CD4-positive, alpha-beta T cell (primary cell): ENCODE measurements at regions not wholly inside any gene's neighbourhood (a gene's known extent, or its start where the extent isn't known, plus 50 kb on each side); places are given as distances from the start of the nearest gene placed in this dataset.
"Not testable (repeated sequence)": the region's sequence is repeated elsewhere in the genome, so short reads cannot be mapped to it uniquely, and the experiment has no call there.

Experiments used
- ATAC-seq: fragments of 200-7000 bp; cut with Tn5 transposase; one replicate; pipeline ENCODE4 v1.10.0; 2022; ENCODE audit warnings: mild to moderate bottlenecking; ENCODE audit not compliant: poor library complexity
- CTCF ChIA-PET: fragments of 350-600 bp; sonication (Branson Sonifier 250); formaldehyde crosslinking; loops from one replicate; lab custom pipeline; 2021; ENCODE audit warnings: antibody characterized with exemption, inconsistent platforms; lab: Charles Lee
- POLR2A ChIA-PET: fragments of 350-600 bp; sonication (Branson Sonifier 250); formaldehyde crosslinking; loops from one replicate; lab custom pipeline; 2021; ENCODE audit warnings: antibody characterized with exemption, inconsistent platforms; lab: Charles Lee
- DNase-seq, 14 experiments: peaks; one replicate each; pipeline ENCODE4 v3.0.0-alpha.2; 2013 to 2020; ENCODE audit warnings: mixed read lengths in 2 of 14
- H3K27ac ChIP-seq, 2 donors: one replicate each; pipeline versions ENCODE4 v1.5.1 to v1.7.0; 2013; ENCODE audit warnings: low read length in 2 of 2, low read depth in 1 of 2, mild to moderate bottlenecking in 1 of 2
- H3K27me3 ChIP-seq, 2 experiments: 1 replicate in 1 of 2; 2 replicates in 1 of 2; pipeline versions ENCODE4 v1.6.1 to v1.7.0; 2013; ENCODE audit warnings: low read length in 2 of 2, control low read depth in 1 of 2, mild to moderate bottlenecking in 1 of 2, moderate library complexity in 1 of 2; ENCODE audit not compliant: insufficient read depth in 2 of 2, control insufficient read depth in 1 of 2
- H3K36me3 ChIP-seq: one replicate; pipeline ENCODE4 v1.6.1; 2013; ENCODE audit warnings: low read length, control low read depth; ENCODE audit not compliant: insufficient read depth
- H3K4me1 ChIP-seq: one replicate; pipeline ENCODE4 v1.6.1; 2013; ENCODE audit warnings: low read length, control low read depth; ENCODE audit not compliant: insufficient read depth
- H3K4me3 ChIP-seq: one replicate; pipeline ENCODE4 v1.5.1; 2013; ENCODE audit warnings: mild to moderate bottlenecking, low read length, moderate library complexity
- H3K9me3 ChIP-seq, 2 experiments: 1 replicate in 1 of 2; 2 replicates in 1 of 2; pipeline versions ENCODE4 v1.6.1 to v1.7.0; 2013; ENCODE audit warnings: low read length in 2 of 2, mild to moderate bottlenecking in 2 of 2, control low read depth in 1 of 2, moderate library complexity in 1 of 2; ENCODE audit not compliant: control insufficient read depth in 1 of 2, insufficient read depth in 1 of 2
- H3K27ac Mint-ChIP-seq: one replicate; pipeline ENCODE4 v1.8.0; 2020; ENCODE audit warnings: mixed read lengths
- H3K27me3 Mint-ChIP-seq: one replicate; pipeline ENCODE4 v1.8.0; 2021; ENCODE audit warnings: mixed read lengths
- H3K36me3 Mint-ChIP-seq: one replicate; pipeline ENCODE4 v1.8.0; 2021; ENCODE audit warnings: low read depth, mixed read lengths
- H3K4me1 Mint-ChIP-seq: one replicate; pipeline ENCODE4 v1.8.0; 2021; ENCODE audit warnings: low read depth, mixed read lengths
- H3K4me3 Mint-ChIP-seq: one replicate; pipeline ENCODE4 v1.8.0; 2020; ENCODE audit warnings: mild to moderate bottlenecking, mixed read lengths
- H3K9me3 Mint-ChIP-seq: one replicate; pipeline ENCODE4 v1.8.0; 2020; ENCODE audit warnings: mixed read lengths
- CTCF ChIP-seq: fragments of 200-600 bp; IDR thresholded peaks from one replicate; pipeline ENCODE4 v1.8.0; 2022; ENCODE audit warnings: antibody characterized with exemption, mild to moderate bottlenecking
- intact Hi-C, 2 experiments: fragments of 100-400 bp; cut with DNase I in 1 of 2; cut with micrococcal nuclease in 1 of 2; formaldehyde crosslinking; loops; one replicate each; pipeline versions ENCODE4 v1.15.1 to v1.9.0; 2023 to 2025; cut with DNase I, micrococcal nuclease

DNA sequence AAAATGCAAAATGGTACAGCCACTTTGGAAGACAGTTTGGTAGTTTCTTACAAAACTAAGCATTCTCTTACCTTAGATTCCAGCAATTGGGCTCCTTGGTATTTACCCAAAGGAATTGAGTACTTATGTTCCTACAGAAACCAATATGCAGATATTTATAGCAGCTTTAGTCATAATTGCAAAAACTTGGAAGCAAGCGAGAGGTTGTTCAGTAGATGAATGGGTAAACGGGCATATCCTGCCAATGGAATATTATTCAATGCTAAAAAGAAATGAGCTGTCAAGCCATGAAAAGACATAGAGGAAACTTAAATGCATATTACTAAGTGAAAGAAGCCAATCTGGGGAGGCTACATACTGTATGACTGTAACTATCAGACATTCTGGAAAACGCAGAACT, 926.7 kb downstream of the TYW1 start:
- Histone ChIP-seq H3K4me3 (no peak overlapping the region), H3K36me3 (no peaks in the 10 kb centered on the region), H3K9me3 (peaks cover 8 to 26% of the 10 kb centered on the region in 2 experiments), H3K27ac (no peak overlapping the region), H3K4me1 (no peaks in the 10 kb centered on the region), H3K27me3 (no peaks in the 10 kb centered on the region)
- H3K4me1 Mint-ChIP-seq: no peaks in the 10 kb centered on the region
- TF ChIP-seq CTCF: no peak
- DNase-seq (no peak), ATAC-seq (no peak)
- no peaks in the 10 kb centered on the region for H3K27me3 Mint-ChIP-seq
- CTCF ChIA-PET: no interaction called here
- H3K4me3 Mint-ChIP-seq: no peak overlapping the region
- peaks cover 13% of the 10 kb centered on the region for H3K9me3 Mint-ChIP-seq
- POLR2A ChIA-PET: no interaction called here
- intact Hi-C loops: no loop called here
- no peak overlapping the region for H3K27ac Mint-ChIP-seq
- H3K36me3 Mint-ChIP-seq: no peaks in the 10 kb centered on the region

GRCh38 chr7:67928141-67928540, 931.5 kb downstream of the TYW1 start:
- Mint-ChIP-seq H3K4me3 (no peak overlapping the region), H3K36me3 (no peaks in the 10 kb centered on the region), H3K27me3 (no peaks in the 10 kb centered on the region), H3K9me3 (peaks cover 6% of the 10 kb centered on the region), H3K27ac (no peak overlapping the region), H3K4me1 (no peaks in the 10 kb centered on the region)
- ChIA-PET CTCF (no interaction called here), POLR2A (no interaction called here)
- no peak for TF ChIP-seq CTCF
- Histone ChIP-seq H3K36me3 (no peaks in the 10 kb centered on the region), H3K9me3 (peaks cover 0 to 20% of the 10 kb centered on the region in 2 experiments), H3K4me3 (no peak overlapping the region), H3K27ac (no peak overlapping the region), H3K4me1 (no peaks in the 10 kb centered on the region), H3K27me3 (no peaks in the 10 kb centered on the region)
- no peak for ATAC-seq
- DNase-seq: no peak
- intact Hi-C loops: no loop called here

GRCh38 chr7:67936447-67936846, 939.8 kb downstream of the TYW1 start:
- H3K4me1 Mint-ChIP-seq, CTCF ChIA-PET, H3K27ac ChIP-seq, H3K4me3 Mint-ChIP-seq, H3K27me3 Mint-ChIP-seq, H3K9me3 Mint-ChIP-seq, H3K27ac Mint-ChIP-seq, H3K4me1 ChIP-seq, H3K27me3 ChIP-seq, intact Hi-C loops, H3K4me3 ChIP-seq, POLR2A ChIA-PET, H3K36me3 ChIP-seq, ATAC-seq, H3K36me3 Mint-ChIP-seq, DNase-seq: not testable (repeated sequence)
- peaks cover 7 to 20% of the 10 kb centered on the region in 2 experiments for H3K9me3 ChIP-seq

DNA sequence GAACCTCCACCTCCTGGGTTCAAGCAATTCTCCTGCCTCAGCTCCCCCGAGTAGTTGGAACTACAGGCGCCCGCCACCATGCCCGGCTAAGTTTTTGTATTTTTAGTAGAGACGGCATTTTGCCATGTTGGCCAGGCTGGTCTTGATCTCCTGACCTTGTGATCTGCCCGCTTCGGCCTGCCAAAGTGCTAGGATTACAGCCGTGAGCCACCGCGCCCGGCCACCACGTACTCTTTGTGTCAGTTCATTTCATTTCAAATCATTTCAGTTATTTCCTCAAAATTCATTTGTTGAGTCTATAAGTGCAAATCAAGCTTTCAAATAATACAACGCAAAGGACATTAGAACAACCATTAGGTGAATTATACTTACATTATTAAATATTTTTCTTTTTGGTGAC, 943.8 kb downstream of the TYW1 start:
- Histone ChIP-seq H3K9me3 (peaks cover 0 to 30% of the 10 kb centered on the region in 2 experiments), H3K4me1 (no peaks in the 10 kb centered on the region), H3K36me3 (no peaks in the 10 kb centered on the region), H3K27me3 (no peaks in the 10 kb centered on the region), H3K27ac (no peak overlapping the region), H3K4me3 (no peak overlapping the region)
- ATAC-seq (no peak), DNase-seq (no peak)
- Mint-ChIP-seq H3K27me3 (no peaks in the 10 kb centered on the region), H3K4me1 (no peaks in the 10 kb centered on the region), H3K9me3 (peaks cover 5% of the 10 kb centered on the region), H3K27ac (no peak overlapping the region), H3K36me3 (no peaks in the 10 kb centered on the region), H3K4me3 (no peak overlapping the region)
- CTCF ChIA-PET: no interaction called here
- TF ChIP-seq CTCF: no peak
- POLR2A ChIA-PET: no interaction called here
- intact Hi-C loops: no loop called here
